ENCODE measurements at regions not wholly inside any gene's neighbourhood (a gene's known extent, or its start where the extent isn't known, plus 50 kb on each side); places are given as distances from the start of the nearest gene placed in this dataset.
A peak's percentile ranks its signal among the peaks of the same experiment; 100 is the strongest.
"Not testable (repeated sequence)": the region's sequence is repeated elsewhere in the genome, so short reads cannot be mapped to it uniquely, and the experiment has no call there.

GRCh38 chr1:82782599-82782998 is 981.9 kb downstream of the ADGRL2 start:
- no peaks in the 10 kb centered on the region for H3K4me1 Mint-ChIP-seq (ENCODE audit: low read depth)
- no peak overlapping the region for H3K27ac Mint-ChIP-seq
- Histone ChIP-seq H3K36me3 (ENCODE audit: insufficient read depth, low read length) (no peaks in the 10 kb centered on the region), H3K9me3 (ENCODE audit: control insufficient read depth in 1 of 2, insufficient read depth in 1 of 2, low read length in 2 of 2) (peaks cover 0 to 3% of the 10 kb centered on the region in 2 experiments), H3K27me3 (ENCODE audit: control insufficient read depth in 1 of 2, insufficient read depth in 2 of 2, low read length in 2 of 2) (no peaks in the 10 kb centered on the region), H3K27ac (ENCODE audit: low read depth in 1 of 2, low read length in 2 of 2) (no peak overlapping the region), H3K4me1 (ENCODE audit: insufficient read depth, low read length) (no peaks in the 10 kb centered on the region), H3K4me3 (ENCODE audit: low read length) (no peak overlapping the region)
- intact Hi-C loops (cut with DNase I, micrococcal nuclease): no loop called here
- no peaks in the 10 kb centered on the region for H3K9me3 Mint-ChIP-seq
- no peak for TF ChIP-seq CTCF (IDR thresholded peaks at IDR 0.05)
- ChIA-PET CTCF (interaction anchor here (0.6 kb wide), 1 partner anchor 1089 kb away, joined by 4 read pairs; no protein-coding TSS in a partner anchor), POLR2A (no interaction called here)
- H3K27me3 Mint-ChIP-seq: no peaks in the 10 kb centered on the region
- peak in 1 of 14 experiments; percentile 1 for DNase-seq
- H3K4me3 Mint-ChIP-seq: no peak overlapping the region
- H3K36me3 Mint-ChIP-seq (ENCODE audit: low read depth): no peaks in the 10 kb centered on the region
- ATAC-seq (ENCODE audit: poor library complexity): no peak

DNA sequence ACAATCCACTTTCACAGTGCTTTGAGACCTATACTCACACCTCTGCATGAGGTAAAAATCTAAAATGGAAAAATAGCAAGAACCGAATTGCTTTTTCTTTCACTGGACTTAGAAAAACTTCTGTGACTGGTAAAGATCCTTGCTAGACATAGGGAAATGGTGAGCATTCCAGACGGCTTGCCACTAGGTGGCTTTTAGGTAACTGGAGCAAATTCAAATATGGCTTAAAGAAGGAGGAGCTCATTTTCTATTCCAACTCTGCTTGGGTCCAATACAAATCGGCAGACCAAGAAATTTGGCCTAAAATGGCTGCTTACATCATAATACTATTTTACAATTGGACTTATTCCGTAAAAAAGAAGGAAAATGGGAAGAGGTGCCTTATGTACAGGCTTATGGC is 977.9 kb downstream of the ADGRL2 start:
- no peak for ATAC-seq (ENCODE audit: poor library complexity)
- CTCF ChIA-PET: no interaction called here
- no peaks in the 10 kb centered on the region for H3K4me1 ChIP-seq (ENCODE audit: insufficient read depth, low read length)
- Mint-ChIP-seq H3K36me3 (ENCODE audit: low read depth) (no peaks in the 10 kb centered on the region), H3K9me3 (no peaks in the 10 kb centered on the region), H3K4me3 (no peak overlapping the region), H3K27me3 (no peaks in the 10 kb centered on the region), H3K4me1 (ENCODE audit: low read depth) (no peaks in the 10 kb centered on the region), H3K27ac (no peak overlapping the region)
- no peaks in the 10 kb centered on the region for H3K27me3 ChIP-seq (ENCODE audit: control insufficient read depth in 1 of 2, insufficient read depth in 2 of 2, low read length in 2 of 2)
- no peak for DNase-seq
- no peak overlapping the region for H3K4me3 ChIP-seq (ENCODE audit: low read length)
- peaks cover 0 to 17% of the 10 kb centered on the region in 2 experiments for H3K9me3 ChIP-seq (ENCODE audit: control insufficient read depth in 1 of 2, insufficient read depth in 1 of 2, low read length in 2 of 2)
- POLR2A ChIA-PET: no interaction called here
- intact Hi-C loops (cut with DNase I, micrococcal nuclease): loop anchor here in 1 of 2 experiments (10.0 kb wide), 1 partner anchor 1336 kb away; no protein-coding TSS in a partner anchor
- H3K27ac ChIP-seq (ENCODE audit: low read depth in 1 of 2, low read length in 2 of 2): no peak overlapping the region
- no peak for TF ChIP-seq CTCF (IDR thresholded peaks at IDR 0.05)
- no peaks in the 10 kb centered on the region for H3K36me3 ChIP-seq (ENCODE audit: insufficient read depth, low read length)

- CTCF ChIA-PET: no interaction called here
These were observed 976.5 kb downstream of the ADGRL2 start for GRCh38 chr1:82777240-82777639.

GRCh38 chr1:82776730-82777129 is 976.0 kb downstream of the ADGRL2 start:
- H3K27ac Mint-ChIP-seq; H3K9me3 Mint-ChIP-seq; H3K36me3 Mint-ChIP-seq (ENCODE audit: low read depth); H3K27me3 ChIP-seq (ENCODE audit: control insufficient read depth in 1 of 2, insufficient read depth in 2 of 2, low read length in 2 of 2); H3K4me1 ChIP-seq (ENCODE audit: insufficient read depth, low read length); H3K4me3 Mint-ChIP-seq; CTCF ChIA-PET; H3K4me1 Mint-ChIP-seq (ENCODE audit: low read depth); H3K4me3 ChIP-seq (ENCODE audit: low read length); POLR2A ChIA-PET; H3K27me3 Mint-ChIP-seq; H3K36me3 ChIP-seq (ENCODE audit: insufficient read depth, low read length); ATAC-seq (ENCODE audit: poor library complexity); H3K27ac ChIP-seq (ENCODE audit: low read depth in 1 of 2, low read length in 2 of 2): not testable (repeated sequence)
- intact Hi-C loops (cut with DNase I, micrococcal nuclease): loop anchor here in 1 of 2 experiments (10.0 kb wide), 1 partner anchor 1338 kb away; no protein-coding TSS in a partner anchor
- peaks cover 0 to 14% of the 10 kb centered on the region in 2 experiments for H3K9me3 ChIP-seq (ENCODE audit: control insufficient read depth in 1 of 2, insufficient read depth in 1 of 2, low read length in 2 of 2)
- peak in 1 of 14 experiments; percentile 6 for DNase-seq

More at GRCh38 chr1:82777240-82777639, 976.5 kb downstream of the ADGRL2 start:
- H3K27me3 ChIP-seq (ENCODE audit: control insufficient read depth in 1 of 2, insufficient read depth in 2 of 2, low read length in 2 of 2): no peaks in the 10 kb centered on the region
- intact Hi-C loops (cut with DNase I, micrococcal nuclease): loop anchor here in 1 of 2 experiments (10.0 kb wide), 1 partner anchor 1338 kb away; no protein-coding TSS in a partner anchor
- no peak for ATAC-seq (ENCODE audit: poor library complexity)
- no peaks in the 10 kb centered on the region for H3K4me1 Mint-ChIP-seq (ENCODE audit: low read depth)
- H3K4me3 ChIP-seq (ENCODE audit: low read length): no peak overlapping the region
- H3K36me3 ChIP-seq (ENCODE audit: insufficient read depth, low read length): no peaks in the 10 kb centered on the region
- H3K4me3 Mint-ChIP-seq: no peak overlapping the region
- POLR2A ChIA-PET: no interaction called here
- peak in 1 of 14 experiments; percentile 18 for DNase-seq
- no peak overlapping the region for H3K27ac ChIP-seq (ENCODE audit: low read depth in 1 of 2, low read length in 2 of 2)
- H3K9me3 ChIP-seq (ENCODE audit: control insufficient read depth in 1 of 2, insufficient read depth in 1 of 2, low read length in 2 of 2): peaks cover 0 to 14% of the 10 kb centered on the region in 2 experiments
- H3K9me3 Mint-ChIP-seq: no peaks in the 10 kb centered on the region
- no peaks in the 10 kb centered on the region for H3K27me3 Mint-ChIP-seq
- no peaks in the 10 kb centered on the region for H3K4me1 ChIP-seq (ENCODE audit: insufficient read depth, low read length)
- no peak overlapping the region for H3K27ac Mint-ChIP-seq
- no peak for TF ChIP-seq CTCF (IDR thresholded peaks at IDR 0.05)
- H3K36me3 Mint-ChIP-seq (ENCODE audit: low read depth): no peaks in the 10 kb centered on the region
